WTC11 (cell line): ENCODE measurements at regions not wholly inside any gene's neighbourhood (a gene's known extent, or its start where the extent isn't known, plus 50 kb on each side); places are given as distances from the start of the nearest gene placed in this dataset.
"Not testable (repeated sequence)": the region's sequence is repeated elsewhere in the genome, so short reads cannot be mapped to it uniquely, and the experiment has no call there.

Experiments
- AFF4 ChIP-seq: sonication (generic); formaldehyde crosslinking; IDR thresholded peaks from 2 replicates; pipeline ENCODE4 v1.8.1; 2023; ENCODE audit warnings: mild to moderate bottlenecking, missing genetic modification reagents, borderline replicate concordance
- CTCF ChIP-seq: fragments of 200-600 bp; IDR thresholded peaks from 2 replicates; pipeline ENCODE4 v1.8.0; 2022; ENCODE audit warnings: antibody characterized with exemption
- ELF4 ChIP-seq: sonication (generic); formaldehyde crosslinking; IDR thresholded peaks from 2 replicates; pipeline ENCODE4 v1.8.1; 2022; ENCODE audit warnings: low read depth, mild to moderate bottlenecking, moderate library complexity, missing genetic modification reagents
- RELA ChIP-seq: sonication (generic); formaldehyde crosslinking; IDR thresholded peaks from 2 replicates; pipeline ENCODE4 v1.8.1; 2022; ENCODE audit warnings: missing genetic modification reagents, mild to moderate bottlenecking, borderline replicate concordance

- not testable (repeated sequence) for TF ChIP-seq AFF4 (CRISPR knock-in tag); RELA (CRISPR knock-in tag); ELF4 (CRISPR knock-in tag); CTCF
These were observed 389.7 kb upstream of the MYT1L start for GRCh38 chr2:2720806-2721205.
